Stimulated activated CD8-positive, alpha-beta memory T cell treated with anti-CD3 and anti-CD28 coated beads, Interleukin-12 subunit alpha, Interleukin-12 subunit beta, amount 100 ng/mL, for 24 hours (primary cell): ENCODE measurements at regions not wholly inside any gene's neighbourhood (a gene's known extent, or its start where the extent isn't known, plus 50 kb on each side); places are given as distances from the start of the nearest gene placed in this dataset.
"Not testable (repeated sequence)": the region's sequence is repeated elsewhere in the genome, so short reads cannot be mapped to it uniquely, and the experiment has no call there.

Experiments used
- DNase-seq: peaks from one replicate; pipeline ENCODE4 v3.0.0-alpha.2; 2020; ENCODE audit errors: extremely low read depth

- not testable (repeated sequence) for DNase-seq
Measured at GRCh38 chr16:51977506-51977905, 569.4 kb downstream of the TOX3 start.

- no peak for DNase-seq
Measured at GRCh38 chr16:51971184-51971583, 575.8 kb downstream of the TOX3 start.

GRCh38 chr16:51968749-51969148 is 578.2 kb downstream of the TOX3 start:
- DNase-seq = no peak

GRCh38 chr16:51967646-51968045 is 579.3 kb downstream of the TOX3 start:
- no peak for DNase-seq

- DNase-seq = no peak
Measured at GRCh38 chr16:51960931-51961330, 586.0 kb downstream of the TOX3 start.

- no peak for DNase-seq
Measured at GRCh38 chr16:51953286-51953985, 593.5 kb downstream of the TOX3 start.

- no peak for DNase-seq
Measured at GRCh38 chr16:51952500-51952899, 594.4 kb downstream of the TOX3 start.

- DNase-seq = no peak
Measured at GRCh38 chr16:51951668-51952298, 595.2 kb downstream of the TOX3 start.

- DNase-seq = no peak
Measured at GRCh38 chr16:51950118-51950780, 596.7 kb downstream of the TOX3 start.

GRCh38 chr16:51949282-51949681 is 597.7 kb downstream of the TOX3 start:
- no peak for DNase-seq

GRCh38 chr16:51941412-51941811 is 605.5 kb downstream of the TOX3 start:
- no peak for DNase-seq

GRCh38 chr16:51940183-51940582 is 606.8 kb downstream of the TOX3 start:
- no peak for DNase-seq

GRCh38 chr16:51939378-51939871 is 607.5 kb downstream of the TOX3 start:
- DNase-seq = no peak

- DNase-seq = no peak
Measured at GRCh38 chr16:51938861-51939260, 608.1 kb downstream of the TOX3 start.

GRCh38 chr16:51937771-51938170 is 609.2 kb downstream of the TOX3 start:
- no peak for DNase-seq

- DNase-seq = no peak
Measured at GRCh38 chr16:51936846-51937245, 610.1 kb downstream of the TOX3 start.

GRCh38 chr16:51932317-51932716 is 614.6 kb downstream of the TOX3 start:
- no peak for DNase-seq

- DNase-seq = no peak
Measured at GRCh38 chr16:51931653-51932052, 615.3 kb downstream of the TOX3 start.

GRCh38 chr16:51924744-51925143 is 622.2 kb downstream of the TOX3 start:
- no peak for DNase-seq

GRCh38 chr16:51922476-51922875 is 624.5 kb downstream of the TOX3 start:
- DNase-seq = no peak

GRCh38 chr16:51919736-51920135 is 627.2 kb downstream of the TOX3 start:
- no peak for DNase-seq

GRCh38 chr16:51916814-51917213 is 630.1 kb downstream of the TOX3 start:
- DNase-seq = no peak

GRCh38 chr16:51916231-51916630 is 630.7 kb downstream of the TOX3 start:
- DNase-seq = no peak
